ENCODE measurements at regions not wholly inside any gene's neighbourhood (a gene's known extent, or its start where the extent isn't known, plus 50 kb on each side); places are given as distances from the start of the nearest gene placed in this dataset.

DNA sequence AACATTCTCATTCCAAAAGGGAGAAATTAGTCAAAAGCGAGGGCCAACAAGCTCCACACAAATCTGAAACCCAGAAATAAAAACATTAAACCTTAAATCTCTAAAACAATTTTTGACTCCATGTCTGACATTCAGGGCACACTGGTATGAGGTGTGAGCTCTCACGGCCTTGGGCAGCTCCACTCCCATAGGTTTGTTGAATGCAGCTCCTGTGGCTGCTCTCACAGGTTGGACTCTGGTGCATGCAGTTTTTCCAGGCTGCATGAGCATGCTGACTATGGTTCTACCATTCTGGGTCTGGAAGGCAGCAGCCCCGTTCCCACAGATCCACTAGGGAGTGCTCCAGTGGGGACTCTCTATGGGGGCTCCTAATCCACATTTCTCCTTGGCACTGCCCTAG is 887.1 kb upstream of the GHITM start:
- no peaks in the 10 kb centered on the region for H3K27me3 ChIP-seq (ENCODE audit: control insufficient read depth, insufficient read depth, low read length)

DNA sequence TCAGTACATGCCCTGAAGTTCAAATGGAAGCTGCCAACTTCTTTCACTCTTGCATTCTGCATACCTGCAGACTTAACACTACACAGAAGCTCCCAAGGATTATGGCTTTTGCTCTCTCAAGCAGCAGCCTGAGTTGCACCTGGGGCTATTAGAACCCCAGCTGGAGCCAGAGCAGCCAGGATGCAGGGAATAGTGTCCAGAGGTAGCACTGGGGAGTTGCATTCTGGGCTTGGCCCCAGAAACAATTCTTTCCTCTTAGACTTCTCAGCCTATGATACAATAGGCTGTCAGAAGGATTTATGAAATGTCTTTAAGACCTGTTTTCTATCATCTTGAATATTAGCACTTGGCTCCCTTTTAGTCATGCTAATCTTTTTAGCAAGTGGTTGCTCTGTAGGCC is 886.7 kb upstream of the GHITM start:
- no peak for DNase-seq
- H3K4me3 ChIP-seq (ENCODE audit: insufficient read depth, low read depth, low read length): no peak overlapping the region
- no peaks in the 10 kb centered on the region for H3K36me3 ChIP-seq (replicated peaks; ENCODE audit: control insufficient read depth, insufficient read depth, low read length)
- H3K27me3 ChIP-seq (ENCODE audit: control insufficient read depth, insufficient read depth, low read length): no peaks in the 10 kb centered on the region

More for the DNA sequence above, 887.1 kb upstream of the GHITM start:
- DNase-seq: no peak
- H3K4me3 ChIP-seq (ENCODE audit: insufficient read depth, low read depth, low read length): no peak overlapping the region
- H3K36me3 ChIP-seq (replicated peaks; ENCODE audit: control insufficient read depth, insufficient read depth, low read length): no peaks in the 10 kb centered on the region

- no peak overlapping the region for H3K4me3 ChIP-seq (ENCODE audit: insufficient read depth, low read depth, low read length)
- H3K27me3 ChIP-seq (ENCODE audit: control insufficient read depth, insufficient read depth, low read length): no peaks in the 10 kb centered on the region
- DNase-seq: no peak
- H3K36me3 ChIP-seq (replicated peaks; ENCODE audit: control insufficient read depth, insufficient read depth, low read length): no peaks in the 10 kb centered on the region
Measured at GRCh38 chr10:83253011-83253671, 886.2 kb upstream of the GHITM start.

- Histone ChIP-seq H3K36me3 (replicated peaks; ENCODE audit: control insufficient read depth, insufficient read depth, low read length) (no peaks in the 10 kb centered on the region), H3K27me3 (ENCODE audit: control insufficient read depth, insufficient read depth, low read length) (no peaks in the 10 kb centered on the region), H3K4me3 (ENCODE audit: insufficient read depth, low read depth, low read length) (no peak overlapping the region)
- no peak for DNase-seq
Measured at GRCh38 chr10:83254698-83255097, 884.6 kb upstream of the GHITM start.

DNA sequence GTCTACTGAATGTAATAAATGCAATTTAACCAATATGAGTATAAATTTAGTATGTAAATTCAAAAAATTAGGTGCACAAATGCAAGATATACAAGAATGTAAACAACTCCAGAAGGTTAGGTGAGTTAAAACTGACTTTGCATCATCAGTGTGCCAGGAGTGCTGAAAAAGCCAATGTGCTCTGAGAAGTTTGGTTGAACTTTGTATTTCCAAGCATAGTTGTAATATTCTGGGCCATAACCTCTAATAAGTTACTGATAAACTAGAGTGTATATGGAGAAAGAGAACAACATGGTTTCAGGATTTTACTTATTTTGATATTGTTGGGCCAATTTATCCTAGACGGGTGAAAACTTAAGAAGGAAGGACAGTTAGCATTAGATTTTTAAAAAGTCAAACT is 876.9 kb upstream of the GHITM start:
- no peak for DNase-seq
- H3K36me3 ChIP-seq (replicated peaks; ENCODE audit: control insufficient read depth, insufficient read depth, low read length): no peaks in the 10 kb centered on the region

DNA sequence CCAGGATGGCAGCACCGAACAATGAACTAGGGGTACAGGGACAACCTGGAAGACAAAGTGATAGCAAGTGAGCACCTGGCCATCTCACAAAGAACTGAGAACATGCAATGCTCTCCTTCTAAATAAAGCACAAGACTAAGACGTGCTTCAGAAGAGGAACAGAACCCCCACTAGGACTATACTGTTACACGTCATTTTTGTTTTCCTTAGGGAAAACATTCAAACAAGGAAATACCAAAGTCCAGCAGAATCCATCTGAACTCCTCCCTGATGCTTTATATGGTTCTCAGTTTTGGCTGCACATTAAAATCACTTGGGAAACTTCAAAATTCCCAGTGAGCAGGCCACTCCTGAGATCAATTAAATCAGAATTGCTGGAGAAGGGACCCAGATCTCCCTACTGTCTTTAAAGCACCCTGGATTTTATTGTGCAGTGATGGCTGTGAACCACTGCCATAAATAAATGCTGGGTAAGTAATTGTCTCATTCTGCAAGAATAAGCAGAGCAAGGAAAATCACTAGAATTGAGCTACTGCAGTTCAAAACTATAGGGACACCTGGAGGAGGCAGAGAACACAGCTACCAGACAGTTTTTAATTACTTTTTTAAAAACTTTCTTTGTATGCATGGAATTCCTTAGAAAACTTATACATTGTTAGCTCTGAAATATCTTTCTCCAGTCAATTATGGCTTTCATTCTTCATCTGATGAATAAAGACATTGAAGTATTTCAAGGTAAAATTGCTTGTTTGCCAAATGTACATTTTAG is 866.5 kb upstream of the GHITM start:
- H3K4me3 ChIP-seq (ENCODE audit: insufficient read depth, low read depth, low read length): no peak overlapping the region
- H3K36me3 ChIP-seq (replicated peaks; ENCODE audit: control insufficient read depth, insufficient read depth, low read length): no peaks in the 10 kb centered on the region
- no peak for DNase-seq
- H3K27me3 ChIP-seq (ENCODE audit: control insufficient read depth, insufficient read depth, low read length): no peaks in the 10 kb centered on the region

More for the DNA sequence above, 876.9 kb upstream of the GHITM start:
- Histone ChIP-seq H3K4me3 (ENCODE audit: insufficient read depth, low read depth, low read length) (no peak overlapping the region), H3K27me3 (ENCODE audit: control insufficient read depth, insufficient read depth, low read length) (no peaks in the 10 kb centered on the region)

- H3K27me3 ChIP-seq (ENCODE audit: control insufficient read depth, insufficient read depth, low read length): no peaks in the 10 kb centered on the region
- H3K36me3 ChIP-seq (replicated peaks; ENCODE audit: control insufficient read depth, insufficient read depth, low read length): no peaks in the 10 kb centered on the region
- H3K4me3 ChIP-seq (ENCODE audit: insufficient read depth, low read depth, low read length): no peak overlapping the region
- DNase-seq: peak; percentile 7
Measured at GRCh38 chr10:83274088-83274487, 865.2 kb upstream of the GHITM start.

- no peaks in the 10 kb centered on the region for H3K27me3 ChIP-seq (ENCODE audit: control insufficient read depth, insufficient read depth, low read length)
- DNase-seq: no peak
- H3K4me3 ChIP-seq (ENCODE audit: insufficient read depth, low read depth, low read length): no peak overlapping the region
- H3K36me3 ChIP-seq (replicated peaks; ENCODE audit: control insufficient read depth, insufficient read depth, low read length): no peaks in the 10 kb centered on the region
Measured at GRCh38 chr10:83276971-83277370, 862.3 kb upstream of the GHITM start.

- no peak for DNase-seq
- no peaks in the 10 kb centered on the region for H3K27me3 ChIP-seq (ENCODE audit: control insufficient read depth, insufficient read depth, low read length)
- H3K36me3 ChIP-seq (replicated peaks; ENCODE audit: control insufficient read depth, insufficient read depth, low read length): no peaks in the 10 kb centered on the region
- no peak overlapping the region for H3K4me3 ChIP-seq (ENCODE audit: insufficient read depth, low read depth, low read length)
Measured at GRCh38 chr10:83283151-83283550, 856.2 kb upstream of the GHITM start.

GRCh38 chr10:83287374-83287773 is 851.9 kb upstream of the GHITM start:
- DNase-seq: no peak
- Histone ChIP-seq H3K36me3 (replicated peaks; ENCODE audit: control insufficient read depth, insufficient read depth, low read length) (no peaks in the 10 kb centered on the region), H3K27me3 (ENCODE audit: control insufficient read depth, insufficient read depth, low read length) (no peaks in the 10 kb centered on the region), H3K4me3 (ENCODE audit: insufficient read depth, low read depth, low read length) (no peak overlapping the region)

- no peaks in the 10 kb centered on the region for H3K36me3 ChIP-seq (replicated peaks; ENCODE audit: control insufficient read depth, insufficient read depth, low read length)
- H3K27me3 ChIP-seq (ENCODE audit: control insufficient read depth, insufficient read depth, low read length): no peaks in the 10 kb centered on the region
- DNase-seq: peak; percentile 30
- no peak overlapping the region for H3K4me3 ChIP-seq (ENCODE audit: insufficient read depth, low read depth, low read length)
Measured at GRCh38 chr10:83289373-83289772, 849.9 kb upstream of the GHITM start.

DNA sequence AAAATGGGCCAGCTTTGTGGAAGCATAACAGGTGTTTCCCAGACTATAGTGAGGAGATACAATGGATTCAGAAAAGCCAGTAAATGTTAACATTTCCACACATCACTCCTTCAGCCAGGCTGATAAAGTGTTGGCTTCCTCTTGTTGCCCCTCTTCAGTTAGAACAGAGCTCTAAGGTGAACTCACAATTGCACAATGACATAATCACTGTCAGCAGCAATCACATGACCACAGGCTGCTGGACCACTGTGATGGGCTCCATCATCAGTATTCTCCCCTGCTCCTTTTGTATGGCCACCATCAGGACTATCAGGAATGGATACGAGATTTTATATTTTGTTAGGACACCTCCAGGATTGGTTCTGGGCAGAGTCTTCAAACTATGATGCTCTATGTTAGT is 849.4 kb upstream of the GHITM start:
- no peak for DNase-seq
- Histone ChIP-seq H3K27me3 (ENCODE audit: control insufficient read depth, insufficient read depth, low read length) (no peaks in the 10 kb centered on the region), H3K36me3 (replicated peaks; ENCODE audit: control insufficient read depth, insufficient read depth, low read length) (no peaks in the 10 kb centered on the region), H3K4me3 (ENCODE audit: insufficient read depth, low read depth, low read length) (no peak overlapping the region)

GRCh38 chr10:83301732-83302131 is 837.6 kb upstream of the GHITM start:
- no peak overlapping the region for H3K4me3 ChIP-seq (ENCODE audit: insufficient read depth, low read depth, low read length)
- H3K36me3 ChIP-seq (replicated peaks; ENCODE audit: control insufficient read depth, insufficient read depth, low read length): no peaks in the 10 kb centered on the region
- no peaks in the 10 kb centered on the region for H3K27me3 ChIP-seq (ENCODE audit: control insufficient read depth, insufficient read depth, low read length)
- no peak for DNase-seq

GRCh38 chr10:83302623-83303022 is 836.7 kb upstream of the GHITM start:
- Histone ChIP-seq H3K27me3 (ENCODE audit: control insufficient read depth, insufficient read depth, low read length) (no peaks in the 10 kb centered on the region), H3K36me3 (replicated peaks; ENCODE audit: control insufficient read depth, insufficient read depth, low read length) (no peaks in the 10 kb centered on the region), H3K4me3 (ENCODE audit: insufficient read depth, low read depth, low read length) (no peak overlapping the region)
- no peak for DNase-seq

DNA sequence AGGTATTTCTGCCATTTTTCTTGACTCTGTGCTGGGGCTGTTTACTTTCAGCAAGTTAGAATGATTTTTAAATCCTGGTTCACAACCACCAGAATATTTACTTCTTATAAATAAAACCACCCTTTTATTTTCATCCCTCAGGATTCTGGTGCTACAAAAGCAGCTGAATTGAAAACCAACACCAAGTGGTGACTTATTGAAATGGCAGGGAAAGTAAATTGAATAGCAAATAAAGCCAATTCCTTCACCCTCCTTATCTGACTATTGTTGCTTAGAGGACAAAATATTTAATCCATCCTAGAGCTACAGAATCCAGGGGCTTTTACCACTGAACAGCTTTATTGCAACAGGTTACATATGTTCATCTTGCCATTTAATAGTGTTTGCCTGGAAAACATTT is 828.6 kb upstream of the GHITM start:
- DNase-seq: no peak
- Histone ChIP-seq H3K36me3 (replicated peaks; ENCODE audit: control insufficient read depth, insufficient read depth, low read length) (no peaks in the 10 kb centered on the region), H3K27me3 (ENCODE audit: control insufficient read depth, insufficient read depth, low read length) (no peaks in the 10 kb centered on the region), H3K4me3 (ENCODE audit: insufficient read depth, low read depth, low read length) (no peak overlapping the region)
